ENCODE measurements at regions not wholly inside any gene's neighbourhood (a gene's known extent, or its start where the extent isn't known, plus 50 kb on each side); places are given as distances from the start of the nearest gene placed in this dataset.

- Histone ChIP-seq H3K27me3 (no peaks in the 10 kb centered on the region), H3K9me3 (ENCODE audit: low read depth) (no peaks in the 10 kb centered on the region), H3K79me2 (ENCODE audit: low read depth) (no peaks in the 10 kb centered on the region), H3K4me1 (no peaks in the 10 kb centered on the region), H2AFZ (replicated peaks) (no peak overlapping the region), H3F3A (ENCODE audit: low read depth) (no peaks in the 10 kb centered on the region), H3K4me2 (no peak overlapping the region), H3K9ac (no peak overlapping the region), H3K36me3 (no peaks in the 10 kb centered on the region), H3K27ac (no peak overlapping the region), H4K20me1 (ENCODE audit: low read depth) (no peaks in the 10 kb centered on the region), H3K4me3 (no peak overlapping the region)
- no peak for TF ChIP-seq EZH2phosphoT487 (IDR thresholded peaks at IDR 0.05)
- TF ChIP-seq, protein P1, sequence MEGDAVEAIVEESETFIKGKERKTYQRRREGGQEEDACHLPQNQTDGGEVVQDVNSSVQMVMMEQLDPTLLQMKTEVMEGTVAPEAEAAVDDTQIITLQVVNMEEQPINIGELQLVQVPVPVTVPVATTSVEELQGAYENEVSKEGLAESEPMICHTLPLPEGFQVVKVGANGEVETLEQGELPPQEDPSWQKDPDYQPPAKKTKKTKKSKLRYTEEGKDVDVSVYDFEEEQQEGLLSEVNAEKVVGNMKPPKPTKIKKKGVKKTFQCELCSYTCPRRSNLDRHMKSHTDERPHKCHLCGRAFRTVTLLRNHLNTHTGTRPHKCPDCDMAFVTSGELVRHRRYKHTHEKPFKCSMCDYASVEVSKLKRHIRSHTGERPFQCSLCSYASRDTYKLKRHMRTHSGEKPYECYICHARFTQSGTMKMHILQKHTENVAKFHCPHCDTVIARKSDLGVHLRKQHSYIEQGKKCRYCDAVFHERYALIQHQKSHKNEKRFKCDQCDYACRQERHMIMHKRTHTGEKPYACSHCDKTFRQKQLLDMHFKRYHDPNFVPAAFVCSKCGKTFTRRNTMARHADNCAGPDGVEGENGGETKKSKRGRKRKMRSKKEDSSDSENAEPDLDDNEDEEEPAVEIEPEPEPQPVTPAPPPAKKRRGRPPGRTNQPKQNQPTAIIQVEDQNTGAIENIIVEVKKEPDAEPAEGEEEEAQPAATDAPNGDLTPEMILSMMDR (IDR thresholded peaks at IDR 0.05) = no peak
- peaks cover 12% of the 10 kb centered on the region for H3K4me1 Mint-ChIP-seq
- peaks cover 13% of the 10 kb centered on the region for H3K9me3 Mint-ChIP-seq
- H3K4me3 Mint-ChIP-seq = no peak overlapping the region
- H3K36me3 Mint-ChIP-seq = no peaks in the 10 kb centered on the region
- no peak overlapping the region for H3K27ac Mint-ChIP-seq
- peaks cover 7% of the 10 kb centered on the region for H3K27me3 Mint-ChIP-seq (ENCODE audit: insufficient read depth, low read depth)
- no peak for DNase-seq (ENCODE audit: low spot score)
Observed at GRCh38 chr10:31615129-31615528, 296.1 kb downstream of the ZEB1 start.

DNA sequence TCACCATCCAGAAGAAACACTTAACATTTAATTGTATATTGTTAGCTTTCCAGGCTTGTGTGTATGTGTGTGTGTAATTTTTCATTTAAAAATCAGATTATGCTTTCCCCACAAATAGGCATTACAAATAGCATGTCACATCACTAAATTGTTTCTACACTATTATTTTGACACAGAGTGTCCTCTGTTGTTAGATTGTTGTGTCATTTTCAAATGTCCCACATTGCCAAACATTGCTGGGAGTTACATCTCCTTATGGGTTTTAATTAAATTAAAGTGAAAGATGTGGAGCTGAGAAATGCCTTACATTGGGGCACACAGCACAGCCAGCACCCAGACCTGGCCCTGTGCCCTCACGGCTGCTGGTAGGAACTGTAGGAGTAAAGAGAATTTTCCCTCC, 295.6 kb downstream of the ZEB1 start:
- no peak overlapping the region for H3K4me2 ChIP-seq
- no peak overlapping the region for H2AFZ ChIP-seq (replicated peaks)
- no peak overlapping the region for H3K9ac ChIP-seq
- no peaks in the 10 kb centered on the region for H3K36me3 ChIP-seq
- peaks cover 13% of the 10 kb centered on the region for H3K9me3 Mint-ChIP-seq
- H3K27me3 ChIP-seq = no peaks in the 10 kb centered on the region
- no peaks in the 10 kb centered on the region for H3F3A ChIP-seq (ENCODE audit: low read depth)
- no peak overlapping the region for H3K4me3 ChIP-seq
- no peak for TF ChIP-seq EZH2 (IDR thresholded peaks at IDR 0.05)
- no peak for TF ChIP-seq EZH2phosphoT487 (IDR thresholded peaks at IDR 0.05)
- TF ChIP-seq, protein P1 (IDR thresholded peaks at IDR 0.05) = no peak
- no peak overlapping the region for H3K27ac ChIP-seq
- H3K4me3 Mint-ChIP-seq = no peak overlapping the region
- peaks cover 7% of the 10 kb centered on the region for H3K27me3 Mint-ChIP-seq (ENCODE audit: insufficient read depth, low read depth)
- no peaks in the 10 kb centered on the region for H3K79me2 ChIP-seq (ENCODE audit: low read depth)
- H3K27ac Mint-ChIP-seq = no peak overlapping the region
- DNase-seq (ENCODE audit: low spot score) = no peak
- no peaks in the 10 kb centered on the region for H4K20me1 ChIP-seq (ENCODE audit: low read depth)
- no peaks in the 10 kb centered on the region for H3K9me3 ChIP-seq (ENCODE audit: low read depth)
- H3K36me3 Mint-ChIP-seq = no peaks in the 10 kb centered on the region
- peaks cover 9% of the 10 kb centered on the region for H3K4me1 Mint-ChIP-seq
- no peaks in the 10 kb centered on the region for H3K4me1 ChIP-seq

- Histone ChIP-seq H3K27ac (no peak overlapping the region), H3K4me1 (no peaks in the 10 kb centered on the region), H3K27me3 (no peaks in the 10 kb centered on the region), H3K4me3 (no peak overlapping the region), H4K20me1 (ENCODE audit: low read depth) (no peaks in the 10 kb centered on the region), H3K79me2 (ENCODE audit: low read depth) (no peaks in the 10 kb centered on the region), H2AFZ (replicated peaks) (no peak overlapping the region), H3K9me3 (ENCODE audit: low read depth) (no peaks in the 10 kb centered on the region), H3K36me3 (no peaks in the 10 kb centered on the region), H3F3A (ENCODE audit: low read depth) (no peaks in the 10 kb centered on the region), H3K4me2 (no peak overlapping the region), H3K9ac (no peak overlapping the region)
- Mint-ChIP-seq H3K4me1 (peaks cover 3% of the 10 kb centered on the region), H3K27ac (no peak overlapping the region), H3K27me3 (ENCODE audit: insufficient read depth, low read depth) (peaks cover 7% of the 10 kb centered on the region), H3K4me3 (no peak overlapping the region), H3K9me3 (peaks cover 14% of the 10 kb centered on the region), H3K36me3 (no peaks in the 10 kb centered on the region)
- TF ChIP-seq EZH2phosphoT487 (IDR thresholded peaks at IDR 0.05) (no peak), EZH2 (IDR thresholded peaks at IDR 0.05) (no peak)
- TF ChIP-seq, protein P1 (IDR thresholded peaks at IDR 0.05) = no peak
- no peak for DNase-seq (ENCODE audit: low spot score)
Observed at GRCh38 chr10:31612082-31612481, 293.1 kb downstream of the ZEB1 start.

DNA sequence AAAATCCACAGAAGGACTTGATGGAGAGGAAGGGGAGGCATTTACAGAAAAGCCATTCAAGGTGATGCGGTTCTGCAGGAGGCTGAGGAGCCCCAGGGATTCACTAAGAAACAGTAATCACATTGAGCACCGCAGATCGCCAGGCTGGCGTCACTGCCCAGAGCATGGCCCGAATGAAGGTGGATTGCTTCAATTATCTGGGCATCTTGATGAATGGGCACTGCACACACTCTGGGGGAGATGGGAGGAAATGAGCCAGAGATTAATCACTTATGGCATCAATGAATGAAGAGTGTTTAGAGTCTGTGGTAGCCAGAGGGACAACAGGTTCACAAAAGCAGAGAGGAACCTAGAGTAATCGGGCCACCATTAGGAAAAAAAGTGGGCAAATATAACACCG, 292.1 kb downstream of the ZEB1 start:
- H3K9ac ChIP-seq = no peak overlapping the region
- no peak overlapping the region for H3K4me3 ChIP-seq
- Mint-ChIP-seq H3K9me3 (peaks cover 11% of the 10 kb centered on the region), H3K27me3 (ENCODE audit: insufficient read depth, low read depth) (peaks cover 7% of the 10 kb centered on the region), H3K4me1 (peaks cover 3% of the 10 kb centered on the region), H3K27ac (no peak overlapping the region), H3K36me3 (no peaks in the 10 kb centered on the region), H3K4me3 (no peak overlapping the region)
- no peak overlapping the region for H2AFZ ChIP-seq (replicated peaks)
- H3K36me3 ChIP-seq = no peaks in the 10 kb centered on the region
- no peak overlapping the region for H3K27ac ChIP-seq
- H3K4me2 ChIP-seq = no peak overlapping the region
- H3K9me3 ChIP-seq (ENCODE audit: low read depth) = no peaks in the 10 kb centered on the region
- DNase-seq (ENCODE audit: low spot score) = no peak
- TF ChIP-seq EZH2 (IDR thresholded peaks at IDR 0.05) (no peak), EZH2phosphoT487 (IDR thresholded peaks at IDR 0.05) (no peak)
- TF ChIP-seq, protein P1 (IDR thresholded peaks at IDR 0.05) = no peak
- no peaks in the 10 kb centered on the region for H3K79me2 ChIP-seq (ENCODE audit: low read depth)
- H3K27me3 ChIP-seq = no peaks in the 10 kb centered on the region
- no peaks in the 10 kb centered on the region for H3K4me1 ChIP-seq
- no peaks in the 10 kb centered on the region for H4K20me1 ChIP-seq (ENCODE audit: low read depth)
- no peaks in the 10 kb centered on the region for H3F3A ChIP-seq (ENCODE audit: low read depth)
